Activated CD4-positive, alpha-beta T cell treated with anti-CD3 and anti-CD28 coated beads, Interleukin-2, amount 50 U/mL, for 24 hours (primary cell): ENCODE measurements at regions not wholly inside any gene's neighbourhood (a gene's known extent, or its start where the extent isn't known, plus 50 kb on each side); places are given as distances from the start of the nearest gene placed in this dataset.
"Not testable (repeated sequence)": the region's sequence is repeated elsewhere in the genome, so short reads cannot be mapped to it uniquely, and the experiment has no call there.

ENCODE experiments used
- DNase-seq, 2 donors: peaks; one replicate each; pipeline ENCODE4 v3.0.0-alpha.2; 2020; ENCODE audit warnings: low read depth in 1 of 2, low spot score in 1 of 2

GRCh38 chr10:78467496-78468106 lies 433.9 kb downstream of the RPS24 start:
- DNase-seq, result no peak

- not testable (repeated sequence) for DNase-seq
Observed at GRCh38 chr10:78468731-78469130, 435.1 kb downstream of the RPS24 start.

GRCh38 chr10:78470267-78471103 lies 436.8 kb downstream of the RPS24 start:
- no peak for DNase-seq

- no peak for DNase-seq
Observed at GRCh38 chr10:78471326-78471722, 437.7 kb downstream of the RPS24 start.

- no peak for DNase-seq
Observed at GRCh38 chr10:78471723-78472550, 438.3 kb downstream of the RPS24 start.

DNA sequence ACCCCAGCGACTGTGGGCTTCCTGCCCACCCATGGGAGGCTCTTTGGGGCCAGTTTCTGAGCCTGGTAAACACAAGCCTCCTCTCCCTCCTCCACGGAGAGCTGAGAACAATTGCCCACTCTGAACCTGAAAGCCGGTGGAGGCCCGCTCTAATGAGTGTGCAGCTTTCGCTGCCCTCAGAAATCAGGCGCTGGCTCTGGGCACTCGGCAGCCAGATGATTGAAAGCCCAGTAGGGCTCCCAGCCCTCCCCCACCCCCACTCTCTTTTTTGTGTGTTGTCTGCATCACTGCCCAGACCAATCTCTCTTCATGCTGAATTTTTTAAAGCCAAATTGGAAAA lies 438.9 kb downstream of the RPS24 start:
- DNase-seq, result no peak

GRCh38 chr10:78473006-78473405 lies 439.3 kb downstream of the RPS24 start:
- DNase-seq, result no peak

DNA sequence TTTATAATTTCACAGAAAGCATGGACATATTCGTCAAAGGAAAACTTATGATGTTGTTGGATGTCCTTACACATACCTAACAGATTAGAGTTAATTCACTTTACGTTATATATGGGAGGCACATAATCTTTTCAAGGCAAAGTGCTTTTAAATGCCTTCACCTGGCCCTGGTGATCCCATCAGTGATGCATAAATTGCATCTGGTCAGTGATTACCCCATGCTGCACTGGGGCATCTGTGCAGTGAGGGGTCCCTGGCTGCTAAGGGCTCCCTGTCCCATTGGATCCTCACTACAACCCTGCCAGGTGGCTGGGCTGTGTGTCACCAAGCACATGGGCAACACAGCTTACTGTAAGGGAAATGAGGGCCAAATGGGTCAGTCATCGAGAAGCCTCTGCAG lies 441.1 kb downstream of the RPS24 start:
- no peak for DNase-seq

GRCh38 chr10:78475437-78475836 lies 441.8 kb downstream of the RPS24 start:
- no peak for DNase-seq

- DNase-seq, result no peak
Observed at GRCh38 chr10:78476156-78476555, 442.5 kb downstream of the RPS24 start.

GRCh38 chr10:78476844-78477243 lies 443.2 kb downstream of the RPS24 start:
- DNase-seq, result no peak

GRCh38 chr10:78478919-78479318 lies 445.3 kb downstream of the RPS24 start:
- DNase-seq, result no peak

DNA sequence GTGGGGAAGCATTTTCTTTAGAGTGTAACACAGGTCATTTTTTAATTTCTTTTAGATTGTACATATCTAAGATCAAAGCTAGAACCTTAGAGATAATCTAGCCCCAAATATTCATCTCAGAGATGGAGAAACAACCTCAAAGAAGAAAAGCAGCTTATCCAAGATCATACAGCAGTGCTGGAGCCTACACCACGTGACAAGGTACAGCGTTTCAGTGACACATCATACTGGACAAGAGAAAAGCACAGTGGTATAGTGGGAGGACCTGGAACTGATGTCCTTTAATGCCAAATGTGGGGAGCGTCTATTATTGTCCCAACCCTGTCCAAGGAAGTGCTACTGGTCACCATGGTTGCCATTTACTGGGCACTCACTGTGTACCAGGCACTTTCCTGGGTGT lies 445.8 kb downstream of the RPS24 start:
- no peak for DNase-seq

- DNase-seq, result no peak
Observed at GRCh38 chr10:78481842-78482241, 448.2 kb downstream of the RPS24 start.

DNA sequence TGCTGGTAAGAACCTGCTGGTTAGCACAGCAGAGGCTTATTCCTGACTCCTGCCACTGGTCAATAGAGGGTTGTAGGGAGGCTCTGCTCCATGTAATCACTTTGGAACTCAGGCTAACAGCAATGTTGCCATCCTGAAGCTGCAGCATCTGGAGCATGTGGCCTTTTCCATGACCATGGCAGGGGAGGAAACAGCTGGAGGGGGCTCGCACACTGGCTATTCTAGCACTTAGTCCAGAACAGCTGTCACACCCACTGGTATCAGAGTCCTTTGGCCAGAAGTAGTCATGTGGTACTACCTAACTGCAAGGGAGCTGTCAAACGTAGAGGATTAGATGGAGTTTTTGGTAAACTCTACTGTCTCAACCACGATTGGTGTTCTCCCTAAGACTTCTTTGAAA lies 450.0 kb downstream of the RPS24 start:
- no peak for DNase-seq

DNA sequence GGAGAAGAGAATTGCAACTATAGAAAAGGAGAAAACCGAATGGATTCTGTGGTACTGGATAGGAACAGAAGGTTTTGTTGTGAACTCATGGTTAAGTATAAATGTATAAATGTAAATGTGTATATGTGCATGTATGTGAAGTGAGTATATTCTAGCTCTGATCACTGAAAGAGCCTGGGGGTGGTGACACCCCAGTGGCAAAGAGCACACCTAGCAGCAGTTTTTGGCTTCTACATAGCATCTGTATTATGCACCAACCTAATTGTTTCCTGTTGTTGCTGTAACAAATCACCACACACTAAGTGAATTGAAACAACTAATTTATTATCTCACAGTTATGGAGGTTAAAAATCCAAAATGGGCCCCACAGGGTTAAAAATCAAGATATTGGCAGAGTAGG lies 455.4 kb downstream of the RPS24 start:
- DNase-seq, result no peak

DNA sequence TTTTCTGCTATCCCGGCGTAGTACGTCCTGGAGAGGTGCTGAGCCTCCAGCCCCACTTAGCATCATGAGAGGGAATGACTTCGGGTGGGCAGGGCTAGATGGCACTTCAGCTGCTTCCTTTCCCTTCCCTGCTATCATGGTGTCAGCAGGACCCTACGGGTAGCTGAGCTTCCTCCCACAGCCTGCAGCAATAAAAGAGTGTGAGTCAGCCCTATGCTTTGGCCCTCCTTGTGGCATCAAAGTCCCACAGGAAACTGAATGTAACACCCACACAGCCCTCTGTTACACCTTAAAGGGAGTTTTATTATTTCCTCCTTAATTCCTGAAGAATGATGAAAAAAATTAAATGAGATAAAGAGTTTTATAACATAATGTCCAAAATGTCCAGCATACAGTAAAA lies 458.1 kb downstream of the RPS24 start:
- no peak for DNase-seq

DNA sequence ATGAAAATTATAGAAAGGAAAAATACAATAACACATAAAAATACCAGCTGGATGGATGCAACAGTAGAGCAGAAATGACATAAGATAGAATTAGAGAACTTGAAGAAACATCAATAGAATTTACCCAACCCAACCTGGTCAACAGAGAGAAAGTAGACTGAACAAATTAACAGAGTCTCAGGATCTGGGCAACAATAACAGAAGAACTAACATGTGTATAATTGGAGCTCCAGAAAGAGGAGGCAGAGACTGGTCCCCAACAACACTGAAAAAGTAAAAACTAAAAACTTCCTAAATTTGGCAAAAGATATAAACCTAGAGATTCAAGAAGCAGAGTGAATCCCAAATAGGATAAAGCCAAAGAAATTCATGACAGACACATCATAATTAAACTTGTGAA lies 458.8 kb downstream of the RPS24 start:
- DNase-seq, result no peak

DNA sequence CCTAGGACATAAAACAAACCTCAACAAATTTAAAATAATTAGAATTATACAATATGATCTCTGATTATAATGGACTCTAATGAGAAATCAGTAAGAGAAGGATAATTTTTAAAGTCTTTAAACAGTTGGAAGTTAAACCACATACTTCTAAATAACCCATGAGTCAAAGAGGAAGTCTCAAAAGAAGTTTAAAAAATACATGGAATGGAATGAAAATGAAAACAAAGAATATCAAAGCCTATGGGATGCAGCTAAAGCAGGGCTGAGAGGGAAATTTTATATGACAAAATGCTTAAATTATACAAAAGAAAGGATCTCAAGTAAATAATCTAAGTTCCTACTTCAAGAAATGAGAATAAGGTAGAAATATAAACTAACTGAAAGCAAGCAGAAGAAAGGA lies 460.5 kb downstream of the RPS24 start:
- no peak for DNase-seq

GRCh38 chr10:78502210-78502936 lies 468.7 kb downstream of the RPS24 start:
- no peak for DNase-seq

- DNase-seq, result no peak
Observed at GRCh38 chr10:78504181-78504580, 470.5 kb downstream of the RPS24 start.
